Activated CD4-positive, alpha-beta memory T cell treated with anti-CD3 and anti-CD28 coated beads for 36 hours (primary cell): ENCODE measurements at regions not wholly inside any gene's neighbourhood (a gene's known extent, or its start where the extent isn't known, plus 50 kb on each side); places are given as distances from the start of the nearest gene placed in this dataset.
"Not testable (repeated sequence)": the region's sequence is repeated elsewhere in the genome, so short reads cannot be mapped to it uniquely, and the experiment has no call there.

Experiments
- CTCF ChIA-PET: fragments of 350-600 bp; sonication (Branson Sonifier 250); formaldehyde crosslinking; loops from one replicate; lab custom pipeline; 2021; ENCODE audit warnings: antibody characterized with exemption, inconsistent platforms; lab: Charles Lee
- POLR2A ChIA-PET: fragments of 350-600 bp; sonication (Branson Sonifier 250); formaldehyde crosslinking; loops from one replicate; lab custom pipeline; 2021; ENCODE audit warnings: antibody characterized with exemption; lab: Charles Lee
- DNase-seq: peaks from one replicate; pipeline ENCODE4 v3.0.0-alpha.2; 2020
- H3K27ac Mint-ChIP-seq: one replicate; pipeline ENCODE4 v1.8.0; 2021; ENCODE audit warnings: mixed read lengths
- H3K27me3 Mint-ChIP-seq: one replicate; pipeline ENCODE4 v1.8.0; 2021; ENCODE audit warnings: mixed read lengths
- H3K36me3 Mint-ChIP-seq: one replicate; pipeline ENCODE4 v1.8.0; 2021; ENCODE audit warnings: mixed read lengths
- H3K4me1 Mint-ChIP-seq: one replicate; pipeline ENCODE4 v1.8.0; 2021; ENCODE audit warnings: low read depth, mixed read lengths
- H3K4me3 Mint-ChIP-seq: one replicate; pipeline ENCODE4 v1.8.0; 2021; ENCODE audit warnings: mild to moderate bottlenecking, mixed read lengths
- H3K9me3 Mint-ChIP-seq: one replicate; pipeline ENCODE4 v1.8.0; 2021; ENCODE audit warnings: mixed read lengths
- intact Hi-C: fragments of 100-400 bp; cut with micrococcal nuclease; formaldehyde crosslinking; loops from one replicate; pipeline ENCODE4 v1.15.1; 2023

DNA sequence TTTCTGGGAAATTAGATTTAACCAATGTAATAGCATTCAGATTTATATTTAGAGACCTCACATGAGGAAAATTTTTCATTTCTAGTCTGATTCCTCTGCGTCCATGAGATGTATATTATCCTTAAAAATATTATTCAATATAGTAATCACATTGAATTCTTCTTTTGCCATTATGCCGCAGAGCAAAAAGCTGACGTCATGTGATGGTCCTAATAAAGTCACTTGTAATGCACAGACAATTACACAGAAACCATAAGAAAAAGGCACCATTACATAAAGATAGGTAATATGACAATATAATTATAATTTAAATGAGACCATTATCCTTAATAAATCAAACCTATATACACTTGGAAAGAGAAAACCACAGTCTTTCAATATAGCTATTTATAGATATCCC is 1021.5 kb downstream of the PCDH9 start:
- peaks cover 2% of the 10 kb centered on the region for H3K9me3 Mint-ChIP-seq
- H3K27me3 Mint-ChIP-seq, result no peaks in the 10 kb centered on the region
- no peak overlapping the region for H3K27ac Mint-ChIP-seq
- CTCF ChIA-PET, result interaction anchor here (0.6 kb wide), 1 partner anchor 16 kb away, joined by 3 read pairs; no protein-coding TSS in a partner anchor
- intact Hi-C loops, result no loop called here
- no peak overlapping the region for H3K4me3 Mint-ChIP-seq
- H3K36me3 Mint-ChIP-seq, result no peaks in the 10 kb centered on the region
- POLR2A ChIA-PET, result no interaction called here
- no peaks in the 10 kb centered on the region for H3K4me1 Mint-ChIP-seq
- no peak for DNase-seq

DNA sequence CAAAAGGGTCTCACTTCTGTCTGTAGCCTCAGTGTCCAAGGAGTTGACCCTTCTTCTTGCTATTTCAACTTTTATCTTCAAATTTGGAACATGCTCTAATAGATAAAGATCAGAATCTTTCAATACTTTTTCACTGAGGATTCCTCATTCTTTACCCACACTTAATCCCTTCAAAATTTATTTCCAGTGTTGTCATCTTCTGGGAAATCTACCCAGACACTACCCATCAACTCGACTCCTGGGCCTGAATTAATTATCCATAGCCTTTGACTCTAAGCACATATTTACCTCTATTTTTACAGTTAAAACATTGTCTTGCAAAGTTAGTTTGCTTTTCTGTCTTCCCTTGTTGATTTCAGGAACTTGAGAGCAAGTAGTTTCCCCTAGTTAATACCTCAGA is 1022.5 kb downstream of the PCDH9 start:
- Mint-ChIP-seq H3K27me3 (no peaks in the 10 kb centered on the region), H3K4me1 (no peaks in the 10 kb centered on the region), H3K4me3 (no peak overlapping the region), H3K9me3 (no peaks in the 10 kb centered on the region), H3K27ac (no peak overlapping the region), H3K36me3 (no peaks in the 10 kb centered on the region)
- CTCF ChIA-PET, result no interaction called here
- POLR2A ChIA-PET, result no interaction called here
- DNase-seq, result no peak
- intact Hi-C loops, result no loop called here

DNA sequence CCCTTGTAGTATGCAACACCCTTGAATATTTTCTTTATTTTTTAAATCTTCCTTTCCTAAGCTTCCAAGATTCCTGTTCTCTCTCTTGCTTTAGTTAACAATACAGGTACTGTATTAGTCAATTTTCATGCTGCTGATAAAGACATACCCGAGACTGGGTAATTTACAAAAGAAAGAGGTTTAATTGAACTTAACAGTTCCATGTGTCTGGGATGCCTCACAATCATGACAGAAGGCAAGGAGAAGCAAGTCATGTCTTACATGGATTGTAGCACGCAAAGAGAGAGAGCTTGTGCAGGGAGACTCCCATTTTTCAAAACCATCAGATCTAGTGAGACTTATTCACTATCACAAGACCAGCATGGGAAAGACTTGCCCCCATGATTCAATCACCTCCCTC is 1024.3 kb downstream of the PCDH9 start:
- no peak for DNase-seq
- Mint-ChIP-seq H3K4me3 (no peak overlapping the region), H3K27me3 (no peaks in the 10 kb centered on the region), H3K27ac (no peak overlapping the region), H3K36me3 (no peaks in the 10 kb centered on the region), H3K9me3 (no peaks in the 10 kb centered on the region), H3K4me1 (no peaks in the 10 kb centered on the region)
- ChIA-PET CTCF (no interaction called here), POLR2A (no interaction called here)
- intact Hi-C loops, result no loop called here

DNA sequence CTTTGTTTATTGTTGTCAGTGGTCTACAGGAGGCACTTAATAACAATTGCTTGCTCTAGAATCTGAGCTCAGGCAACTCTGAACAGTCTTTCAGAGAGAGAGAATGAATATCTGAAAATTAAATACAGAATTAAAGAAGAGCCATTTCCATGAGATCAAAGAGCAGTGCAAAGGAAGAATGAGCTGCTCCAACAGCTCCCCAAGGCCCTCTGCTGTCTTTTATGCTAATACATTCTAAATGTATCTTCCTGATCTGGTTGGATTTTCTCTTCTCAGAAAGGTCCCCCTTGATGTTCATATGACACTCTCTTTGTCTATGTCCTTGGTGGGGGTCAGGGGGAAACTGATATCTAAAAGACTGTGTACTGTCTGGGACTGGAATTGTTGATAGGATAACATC is 1029.6 kb downstream of the PCDH9 start:
- H3K27ac Mint-ChIP-seq, result no peak overlapping the region
- H3K36me3 Mint-ChIP-seq, result no peaks in the 10 kb centered on the region
- intact Hi-C loops, result no loop called here
- ChIA-PET CTCF (no interaction called here), POLR2A (no interaction called here)
- H3K9me3 Mint-ChIP-seq, result no peaks in the 10 kb centered on the region
- H3K4me1 Mint-ChIP-seq, result no peaks in the 10 kb centered on the region
- DNase-seq, result no peak
- no peaks in the 10 kb centered on the region for H3K27me3 Mint-ChIP-seq
- no peak overlapping the region for H3K4me3 Mint-ChIP-seq

DNA sequence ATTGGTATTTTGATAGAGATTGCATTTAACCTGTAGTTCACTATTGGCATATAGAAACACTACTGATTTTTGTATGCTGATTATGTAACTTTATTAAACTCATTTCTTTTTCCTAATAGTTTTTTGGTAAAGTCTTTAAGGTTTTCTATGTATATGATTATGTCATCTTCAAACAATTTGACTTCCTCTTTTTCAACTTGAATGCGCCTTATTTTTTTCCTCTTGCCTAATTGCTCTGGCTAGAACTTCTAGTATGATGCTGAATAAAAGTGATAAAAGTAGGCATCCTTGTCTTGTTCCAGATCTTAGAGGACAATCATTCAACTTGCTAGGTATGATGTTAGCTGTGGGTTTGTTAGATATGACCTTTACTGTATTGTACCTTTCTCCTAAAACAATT is 1034.9 kb downstream of the PCDH9 start:
- Mint-ChIP-seq H3K4me3 (no peak overlapping the region), H3K36me3 (no peaks in the 10 kb centered on the region), H3K9me3 (peaks cover 5% of the 10 kb centered on the region), H3K27me3 (no peaks in the 10 kb centered on the region), H3K4me1 (no peaks in the 10 kb centered on the region), H3K27ac (no peak overlapping the region)
- CTCF ChIA-PET, result no interaction called here
- POLR2A ChIA-PET, result no interaction called here
- DNase-seq, result no peak
- intact Hi-C loops, result no loop called here

DNA sequence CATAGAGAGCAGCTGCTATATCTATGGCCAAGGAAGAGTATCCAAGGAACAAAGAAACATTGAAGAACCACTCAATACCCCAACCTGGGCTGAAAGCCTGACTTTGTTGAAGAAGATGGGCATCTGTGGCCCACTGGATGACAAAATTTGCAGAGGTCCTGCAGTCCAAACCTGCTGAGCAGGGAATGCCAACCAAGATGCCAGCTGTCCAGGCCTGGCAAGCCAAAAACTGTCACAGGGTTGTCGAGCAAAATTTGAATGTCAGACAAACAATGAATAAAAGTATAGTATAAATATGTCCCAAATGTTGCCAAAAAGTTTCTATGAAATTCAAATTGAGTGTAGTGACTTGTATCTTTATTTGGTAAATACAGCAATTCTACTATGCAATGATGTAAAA is 1040.2 kb downstream of the PCDH9 start:
- Mint-ChIP-seq H3K9me3 (peaks cover 5% of the 10 kb centered on the region), H3K4me3 (no peak overlapping the region)
- CTCF ChIA-PET, result no interaction called here

DNA sequence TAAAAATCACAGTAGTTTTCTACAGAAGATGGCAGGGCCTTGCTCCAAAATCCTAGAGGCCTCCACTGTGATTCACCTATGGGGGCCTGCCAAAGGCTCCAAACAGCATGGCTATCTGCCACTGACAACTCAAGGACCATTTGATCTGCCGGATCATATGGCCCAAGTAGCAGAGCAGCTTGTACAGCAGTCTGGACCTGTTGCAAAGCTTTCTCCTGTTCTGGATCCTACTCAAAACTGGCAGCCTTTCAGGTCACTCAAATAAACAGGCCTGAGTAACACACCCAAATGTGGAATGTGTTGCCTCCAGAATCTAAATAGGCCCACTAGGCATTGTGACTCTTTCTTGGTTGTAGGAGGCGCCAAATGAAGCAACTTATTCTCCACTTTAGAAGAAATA is 1049.3 kb downstream of the PCDH9 start:
- no peaks in the 10 kb centered on the region for H3K27me3 Mint-ChIP-seq
- H3K36me3 Mint-ChIP-seq, result no peaks in the 10 kb centered on the region
- no peaks in the 10 kb centered on the region for H3K4me1 Mint-ChIP-seq
- no peak for DNase-seq
- peaks cover 4% of the 10 kb centered on the region for H3K9me3 Mint-ChIP-seq
- POLR2A ChIA-PET, result no interaction called here
- intact Hi-C loops, result no loop called here
- CTCF ChIA-PET, result no interaction called here
- no peak overlapping the region for H3K4me3 Mint-ChIP-seq
- no peak overlapping the region for H3K27ac Mint-ChIP-seq

More for the DNA sequence above, 1040.2 kb downstream of the PCDH9 start:
- Mint-ChIP-seq H3K36me3 (no peaks in the 10 kb centered on the region), H3K27me3 (no peaks in the 10 kb centered on the region), H3K27ac (no peak overlapping the region), H3K4me1 (no peaks in the 10 kb centered on the region)
- intact Hi-C loops, result no loop called here
- no peak for DNase-seq
- POLR2A ChIA-PET, result no interaction called here

DNA sequence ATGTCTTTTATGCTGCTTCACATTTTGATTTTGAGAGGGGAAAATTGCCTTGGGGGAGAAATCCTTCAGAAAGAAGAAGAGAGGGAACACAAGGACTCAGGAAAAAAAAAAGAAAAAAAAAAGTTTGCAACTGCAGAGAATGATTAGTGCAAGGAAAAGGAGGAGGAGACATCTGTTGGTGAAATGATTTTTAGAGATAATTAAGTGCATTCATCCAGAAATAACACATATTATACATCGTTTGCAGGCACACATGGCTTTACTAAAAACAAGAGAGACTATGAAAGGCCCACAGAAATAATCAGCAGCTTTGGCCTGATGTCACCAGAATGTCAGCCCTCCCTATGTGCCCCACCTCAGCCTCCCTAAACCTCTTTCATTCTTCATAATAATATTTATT is 1058.2 kb downstream of the PCDH9 start:
- CTCF ChIA-PET, result no interaction called here
- H3K36me3 Mint-ChIP-seq, result no peaks in the 10 kb centered on the region
- intact Hi-C loops, result no loop called here
- H3K4me3 Mint-ChIP-seq, result no peak overlapping the region
- H3K9me3 Mint-ChIP-seq, result peaks cover 1% of the 10 kb centered on the region
- no peaks in the 10 kb centered on the region for H3K27me3 Mint-ChIP-seq
- DNase-seq, result no peak
- POLR2A ChIA-PET, result no interaction called here
- H3K27ac Mint-ChIP-seq, result no peak overlapping the region
- no peaks in the 10 kb centered on the region for H3K4me1 Mint-ChIP-seq

DNA sequence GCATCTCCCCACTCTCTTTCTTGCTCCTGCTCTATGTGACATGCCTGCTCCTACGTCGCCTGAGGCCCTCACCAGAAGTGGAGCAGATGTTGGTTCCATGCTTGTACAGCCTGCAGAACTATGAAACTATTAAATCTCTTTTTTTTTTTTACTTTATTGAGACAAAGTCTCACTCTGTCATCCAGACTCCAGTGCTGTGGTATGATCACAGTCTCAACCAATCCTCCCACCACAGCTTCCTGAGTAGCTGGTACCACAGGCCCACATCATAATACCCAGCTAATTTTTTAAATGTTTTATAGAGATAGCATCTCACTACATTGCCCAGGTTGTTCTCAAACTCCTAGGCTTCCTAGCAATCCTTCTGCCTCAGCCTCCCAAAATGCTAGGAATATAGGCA is 1067.7 kb downstream of the PCDH9 start:
- Mint-ChIP-seq H3K36me3 (no peaks in the 10 kb centered on the region), H3K4me3 (no peak overlapping the region), H3K9me3 (no peaks in the 10 kb centered on the region), H3K4me1 (no peaks in the 10 kb centered on the region), H3K27me3 (no peaks in the 10 kb centered on the region), H3K27ac (no peak overlapping the region)
- intact Hi-C loops, result no loop called here
- CTCF ChIA-PET, result no interaction called here
- DNase-seq, result no peak
- POLR2A ChIA-PET, result no interaction called here

DNA sequence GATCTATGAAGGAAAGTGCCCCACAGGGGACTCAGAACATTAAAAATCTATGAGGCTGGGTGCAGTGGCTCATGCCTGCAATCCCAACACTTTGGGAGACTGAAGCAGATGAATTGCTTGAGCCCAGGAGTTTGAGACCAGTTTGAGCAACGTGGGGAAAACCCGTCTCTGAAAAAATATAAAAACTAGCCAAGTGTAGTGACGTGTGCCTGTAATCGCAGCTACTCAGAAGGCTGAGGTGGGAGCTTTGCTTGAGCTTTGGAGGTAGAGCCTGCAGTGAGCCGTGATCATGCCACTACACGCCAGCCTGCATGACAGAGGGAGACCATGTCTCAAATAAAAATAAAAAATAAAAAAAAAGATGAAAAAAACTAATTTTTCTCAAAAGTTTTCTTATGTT is 1070.6 kb downstream of the PCDH9 start:
- no peaks in the 10 kb centered on the region for H3K27me3 Mint-ChIP-seq
- POLR2A ChIA-PET, result no interaction called here
- H3K9me3 Mint-ChIP-seq, result no peaks in the 10 kb centered on the region
- H3K36me3 Mint-ChIP-seq, result no peaks in the 10 kb centered on the region
- CTCF ChIA-PET, result no interaction called here
- no peak overlapping the region for H3K4me3 Mint-ChIP-seq
- H3K27ac Mint-ChIP-seq, result no peak overlapping the region
- DNase-seq, result no peak
- intact Hi-C loops, result no loop called here
- no peaks in the 10 kb centered on the region for H3K4me1 Mint-ChIP-seq

DNA sequence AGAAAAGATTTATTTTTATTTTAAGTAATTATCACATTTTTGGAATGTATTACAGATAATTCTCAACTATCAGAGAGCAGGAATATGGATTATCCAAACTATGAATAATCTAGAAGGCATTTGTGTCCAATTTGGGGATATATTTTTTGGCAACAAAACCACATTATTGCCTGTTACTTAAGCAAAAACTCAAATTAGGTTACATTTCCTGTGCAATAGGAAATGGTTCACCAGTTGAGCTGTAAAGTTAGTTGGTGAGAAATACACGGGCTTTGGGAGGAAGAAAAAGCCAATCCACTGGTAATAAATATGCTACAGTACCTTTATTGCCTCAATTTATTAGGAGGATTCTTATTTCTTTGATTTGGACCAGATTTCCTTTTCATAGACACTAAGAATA is 1075.2 kb downstream of the PCDH9 start:
- Mint-ChIP-seq H3K4me1 (no peaks in the 10 kb centered on the region), H3K27me3 (no peaks in the 10 kb centered on the region), H3K36me3 (no peaks in the 10 kb centered on the region), H3K27ac (no peak overlapping the region), H3K9me3 (peaks cover 3% of the 10 kb centered on the region), H3K4me3 (no peak overlapping the region)
- no peak for DNase-seq
- ChIA-PET POLR2A (no interaction called here), CTCF (no interaction called here)
- intact Hi-C loops, result no loop called here

DNA sequence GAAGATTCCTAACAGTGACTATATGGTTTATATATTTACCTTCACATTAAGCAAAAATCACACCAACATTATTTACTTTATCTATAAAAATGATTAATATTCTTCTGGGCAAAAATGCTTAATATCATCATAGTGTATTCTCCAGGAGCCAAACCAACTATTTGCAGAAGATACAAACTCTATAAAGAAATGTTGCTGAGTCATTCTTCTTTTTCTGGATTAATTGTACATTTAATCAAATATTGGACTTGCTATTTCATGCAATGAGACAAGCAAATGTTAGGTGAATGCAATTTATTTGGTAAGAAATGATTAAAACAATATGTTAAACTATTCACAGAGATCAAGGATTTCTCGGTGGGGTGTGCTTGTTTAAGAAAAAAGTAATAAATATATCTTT is 1075.8 kb downstream of the PCDH9 start:
- POLR2A ChIA-PET, result no interaction called here
- H3K27ac Mint-ChIP-seq, result no peak overlapping the region

DNA sequence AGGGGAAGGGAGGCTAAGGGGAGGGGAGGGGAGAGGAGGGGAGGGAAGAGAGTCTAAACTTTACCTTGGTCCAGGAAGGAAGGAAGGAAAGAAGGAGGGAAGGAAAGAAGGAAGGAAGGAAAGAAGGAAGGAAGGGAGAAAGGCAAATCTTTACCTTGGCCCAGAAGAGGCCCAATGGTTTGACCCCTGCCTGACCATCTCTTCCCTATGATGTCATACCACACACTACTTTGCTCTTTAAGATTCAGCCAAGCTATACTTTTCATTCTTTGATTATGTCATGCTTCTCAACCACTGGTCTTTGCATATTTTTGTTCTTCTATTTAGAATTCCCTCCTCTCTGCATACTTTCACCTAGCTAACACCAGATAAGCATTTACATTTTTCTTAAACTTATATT is 1077.5 kb downstream of the PCDH9 start:
- intact Hi-C loops, result no loop called here
- no peak overlapping the region for H3K4me3 Mint-ChIP-seq
- ChIA-PET CTCF (no interaction called here), POLR2A (no interaction called here)
- H3K27me3 Mint-ChIP-seq, result no peaks in the 10 kb centered on the region
- peaks cover 3% of the 10 kb centered on the region for H3K9me3 Mint-ChIP-seq
- no peak for DNase-seq
- H3K4me1 Mint-ChIP-seq, result no peaks in the 10 kb centered on the region
- no peaks in the 10 kb centered on the region for H3K36me3 Mint-ChIP-seq
- H3K27ac Mint-ChIP-seq, result no peak overlapping the region

More for the DNA sequence above, 1075.8 kb downstream of the PCDH9 start:
- H3K27me3 Mint-ChIP-seq, result no peaks in the 10 kb centered on the region
- CTCF ChIA-PET, result no interaction called here
- no peak for DNase-seq
- H3K9me3 Mint-ChIP-seq, result peaks cover 3% of the 10 kb centered on the region
- no peaks in the 10 kb centered on the region for H3K36me3 Mint-ChIP-seq
- no peaks in the 10 kb centered on the region for H3K4me1 Mint-ChIP-seq
- intact Hi-C loops, result no loop called here
- H3K4me3 Mint-ChIP-seq, result no peak overlapping the region

DNA sequence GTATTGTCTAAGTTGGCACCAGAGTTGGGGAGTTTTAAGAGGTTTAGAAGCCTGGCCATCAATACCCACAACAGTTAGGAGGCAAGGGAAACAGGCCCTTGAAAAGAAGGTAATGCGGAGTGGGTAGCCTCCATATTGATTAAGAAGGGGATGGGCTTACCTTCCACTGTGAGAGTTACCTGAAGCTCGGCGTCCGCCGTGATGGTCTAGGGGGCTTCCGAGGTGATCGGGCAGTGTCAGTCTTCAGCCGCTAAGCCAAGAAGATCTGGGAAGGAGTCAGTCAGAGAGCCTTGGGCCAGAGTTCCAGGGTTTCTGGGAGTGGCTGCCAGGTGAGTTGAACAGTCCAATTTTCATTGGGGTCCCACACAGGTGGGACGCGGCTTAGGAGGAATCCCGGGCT is 1085.8 kb downstream of the PCDH9 start:
- H3K36me3 Mint-ChIP-seq, CTCF ChIA-PET, intact Hi-C loops, H3K4me1 Mint-ChIP-seq, H3K27ac Mint-ChIP-seq, POLR2A ChIA-PET, H3K9me3 Mint-ChIP-seq, DNase-seq, H3K4me3 Mint-ChIP-seq, H3K27me3 Mint-ChIP-seq: not testable (repeated sequence)
